HG03108 (cell line): ENCODE measurements at regions not wholly inside any gene's neighbourhood (a gene's known extent, or its start where the extent isn't known, plus 50 kb on each side); places are given as distances from the start of the nearest gene placed in this dataset.

Experiments
- ATAC-seq: cut with Tn5 transposase; IDR thresholded peaks from one replicate; pipeline ENCODE4 v1.9.1; 2021; ENCODE audit warnings: moderate library complexity; ENCODE audit not compliant: unreplicated experiment

- ATAC-seq: no peak
Measured at GRCh38 chr17:51486091-51486490, 225.7 kb downstream of the UTP18 start.

- no peak for ATAC-seq
Measured at GRCh38 chr17:51486885-51487520, 226.7 kb downstream of the UTP18 start.

- ATAC-seq: no peak
Measured at GRCh38 chr17:51487947-51488346, 227.6 kb downstream of the UTP18 start.

- ATAC-seq: no peak
Measured at GRCh38 chr17:51491416-51491815, 231.1 kb downstream of the UTP18 start.

- no peak for ATAC-seq
Measured at GRCh38 chr17:51493206-51493605, 232.9 kb downstream of the UTP18 start.

GRCh38 chr17:51496378-51496777 is 236.0 kb downstream of the UTP18 start:
- no peak for ATAC-seq

- ATAC-seq: no peak
Measured at GRCh38 chr17:51499897-51500296, 239.6 kb downstream of the UTP18 start.

- ATAC-seq: no peak
Measured at GRCh38 chr17:51500454-51500853, 240.1 kb downstream of the UTP18 start.

- no peak for ATAC-seq
Measured at GRCh38 chr17:51505450-51505849, 245.1 kb downstream of the UTP18 start.

GRCh38 chr17:51507444-51507843 is 247.1 kb downstream of the UTP18 start:
- no peak for ATAC-seq

GRCh38 chr17:51508048-51508447 is 247.7 kb downstream of the UTP18 start:
- ATAC-seq: no peak

- ATAC-seq: no peak
Measured at GRCh38 chr17:51510940-51511339, 250.6 kb downstream of the UTP18 start.

GRCh38 chr17:51512220-51512907 is 252.0 kb downstream of the UTP18 start:
- ATAC-seq: no peak

GRCh38 chr17:51516924-51517323 is 256.6 kb downstream of the UTP18 start:
- no peak for ATAC-seq

- ATAC-seq: no peak
Measured at GRCh38 chr17:51524524-51524923, 264.2 kb downstream of the UTP18 start.

GRCh38 chr17:51526507-51526906 is 266.2 kb downstream of the UTP18 start:
- ATAC-seq: no peak

- ATAC-seq: no peak
Measured at GRCh38 chr17:51527225-51527982, 267.1 kb downstream of the UTP18 start.

- ATAC-seq: no peak
Measured at GRCh38 chr17:51528111-51528510, 267.8 kb downstream of the UTP18 start.

GRCh38 chr17:51533219-51533618 is 272.9 kb downstream of the UTP18 start:
- ATAC-seq: no peak

- ATAC-seq: no peak
Measured at GRCh38 chr17:51533821-51534220, 273.5 kb downstream of the UTP18 start.

GRCh38 chr17:51536627-51537026 is 276.3 kb downstream of the UTP18 start:
- no peak for ATAC-seq

GRCh38 chr17:51537996-51538550 is 277.7 kb downstream of the UTP18 start:
- ATAC-seq: no peak
